Stimulated activated CD4-positive, alpha-beta T cell treated with anti-CD3 and anti-CD28 coated beads, Interleukin-1b, Interleukin-23, amount 100 ng/mL, for 48 hours (primary cell): ENCODE measurements at regions not wholly inside any gene's neighbourhood (a gene's known extent, or its start where the extent isn't known, plus 50 kb on each side); places are given as distances from the start of the nearest gene placed in this dataset.

Experiments
- DNase-seq: peaks from one replicate; pipeline ENCODE4 v3.0.0-alpha.2; 2020

- no peak for DNase-seq
Observed at GRCh38 chr21:41671212-41671762, 95.6 kb downstream of the RIPK4 start.

DNA sequence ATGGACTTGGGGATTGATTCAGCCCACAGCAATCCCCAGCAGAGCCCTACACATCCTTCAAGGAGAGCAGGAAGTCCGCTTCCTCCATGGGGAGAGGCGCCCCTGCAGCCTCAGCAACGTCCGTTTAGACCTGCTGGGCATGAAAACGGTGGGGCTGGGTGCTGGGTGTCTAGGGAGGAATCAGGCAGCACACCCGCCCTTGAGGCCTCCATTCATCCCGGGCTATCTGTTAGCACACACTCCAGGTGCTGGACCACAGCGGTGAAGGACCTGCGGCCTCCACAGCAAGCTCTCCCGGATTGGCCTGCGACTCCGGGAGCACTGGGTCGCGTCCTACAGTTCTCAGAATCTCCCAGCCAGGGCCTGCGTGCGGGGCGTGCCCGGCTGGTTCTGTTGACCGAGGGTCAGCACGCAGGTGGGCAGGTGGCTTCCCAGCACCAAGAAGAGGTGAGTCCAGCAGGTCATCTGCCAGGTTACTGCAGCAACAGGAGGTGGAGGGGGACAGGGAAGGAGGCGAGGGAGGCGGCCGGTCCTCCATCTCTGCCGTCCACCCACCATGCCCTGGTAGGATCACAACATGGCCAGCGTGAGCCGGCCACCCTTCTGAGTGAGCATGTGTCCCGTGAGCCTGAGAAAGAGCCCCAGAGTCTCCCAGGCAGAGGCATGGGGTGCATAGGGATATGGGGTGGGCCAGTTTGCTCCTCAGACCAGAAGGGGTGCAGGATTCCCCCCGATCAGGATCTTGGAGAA, 96.6 kb downstream of the RIPK4 start:
- DNase-seq, result no peak

- DNase-seq, result no peak
Observed at GRCh38 chr21:41669533-41669830, 97.4 kb downstream of the RIPK4 start.

- no peak for DNase-seq
Observed at GRCh38 chr21:41668686-41669532, 97.9 kb downstream of the RIPK4 start.

DNA sequence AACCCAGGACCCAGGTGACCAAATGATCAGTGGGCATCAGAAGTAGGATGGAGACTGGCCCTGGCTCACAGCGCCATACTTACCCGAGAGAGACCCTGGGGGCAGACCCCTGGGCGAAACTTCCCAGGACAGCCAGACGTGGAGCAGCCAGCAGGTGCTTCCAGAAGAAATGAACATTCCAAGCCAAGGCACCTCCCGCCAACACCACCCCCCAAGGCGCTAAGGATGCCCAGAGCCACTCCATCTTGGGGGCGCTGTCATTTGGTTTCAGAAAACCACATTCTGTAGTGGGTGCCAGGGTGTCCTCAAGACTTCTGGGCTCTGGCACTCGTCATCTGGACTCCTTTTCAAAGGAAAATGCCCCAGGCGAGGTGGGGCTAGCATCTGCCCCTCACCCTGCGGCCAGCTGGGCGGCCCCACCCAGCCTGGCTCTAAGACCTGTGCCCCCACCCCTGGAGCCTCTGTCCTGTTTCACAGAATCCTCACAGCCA, 98.8 kb downstream of the RIPK4 start:
- DNase-seq, result no peak

- no peak for DNase-seq
Observed at GRCh38 chr21:41667136-41667535, 99.7 kb downstream of the RIPK4 start.

- no peak for DNase-seq
Observed at GRCh38 chr21:41666641-41667081, 100.2 kb downstream of the RIPK4 start.

GRCh38 chr21:41665766-41666595, 100.9 kb downstream of the RIPK4 start:
- DNase-seq, result no peak

DNA sequence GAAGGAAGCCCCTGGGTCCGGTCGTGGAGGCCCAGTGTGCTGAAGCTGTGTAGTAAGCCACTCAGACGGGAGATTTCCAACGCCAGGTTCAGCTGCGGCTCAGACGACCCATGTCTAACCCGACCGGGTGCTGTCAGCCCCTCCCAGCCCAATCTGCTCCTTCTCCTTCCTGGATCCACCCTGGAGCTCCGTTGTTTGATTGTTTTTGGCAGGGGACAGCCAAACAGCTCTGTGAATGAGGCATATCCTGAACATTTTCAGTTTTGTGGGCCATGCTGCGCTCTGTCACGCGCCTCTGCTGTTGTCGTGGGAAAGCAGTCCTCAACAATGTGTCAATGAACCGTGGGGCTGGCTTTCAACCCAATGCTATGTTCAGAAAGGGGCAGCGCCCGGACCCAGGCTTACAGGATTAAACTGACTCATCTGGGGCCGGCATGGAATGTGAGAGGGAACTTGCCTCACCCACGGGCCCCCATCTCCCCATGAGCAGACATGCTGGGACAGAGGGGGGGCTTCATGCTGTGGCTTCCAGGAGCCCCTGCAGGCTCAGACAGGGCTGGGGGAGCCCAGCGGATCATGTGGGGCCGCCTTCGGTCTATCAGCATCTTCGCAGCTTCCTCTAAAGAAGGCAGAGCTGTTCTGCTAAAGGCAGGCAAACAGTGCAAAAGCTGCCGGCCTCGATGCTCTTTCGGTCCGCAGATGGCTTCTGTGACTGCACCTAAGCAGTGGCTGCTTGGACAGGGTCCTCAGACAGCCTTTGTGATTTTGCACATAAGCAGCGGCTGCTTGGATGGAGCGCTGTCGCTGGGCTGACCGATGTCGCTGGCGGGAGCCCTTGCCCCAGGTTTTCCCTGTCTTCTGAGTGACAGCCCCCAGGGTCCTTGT, 101.7 kb downstream of the RIPK4 start:
- DNase-seq, result no peak

DNA sequence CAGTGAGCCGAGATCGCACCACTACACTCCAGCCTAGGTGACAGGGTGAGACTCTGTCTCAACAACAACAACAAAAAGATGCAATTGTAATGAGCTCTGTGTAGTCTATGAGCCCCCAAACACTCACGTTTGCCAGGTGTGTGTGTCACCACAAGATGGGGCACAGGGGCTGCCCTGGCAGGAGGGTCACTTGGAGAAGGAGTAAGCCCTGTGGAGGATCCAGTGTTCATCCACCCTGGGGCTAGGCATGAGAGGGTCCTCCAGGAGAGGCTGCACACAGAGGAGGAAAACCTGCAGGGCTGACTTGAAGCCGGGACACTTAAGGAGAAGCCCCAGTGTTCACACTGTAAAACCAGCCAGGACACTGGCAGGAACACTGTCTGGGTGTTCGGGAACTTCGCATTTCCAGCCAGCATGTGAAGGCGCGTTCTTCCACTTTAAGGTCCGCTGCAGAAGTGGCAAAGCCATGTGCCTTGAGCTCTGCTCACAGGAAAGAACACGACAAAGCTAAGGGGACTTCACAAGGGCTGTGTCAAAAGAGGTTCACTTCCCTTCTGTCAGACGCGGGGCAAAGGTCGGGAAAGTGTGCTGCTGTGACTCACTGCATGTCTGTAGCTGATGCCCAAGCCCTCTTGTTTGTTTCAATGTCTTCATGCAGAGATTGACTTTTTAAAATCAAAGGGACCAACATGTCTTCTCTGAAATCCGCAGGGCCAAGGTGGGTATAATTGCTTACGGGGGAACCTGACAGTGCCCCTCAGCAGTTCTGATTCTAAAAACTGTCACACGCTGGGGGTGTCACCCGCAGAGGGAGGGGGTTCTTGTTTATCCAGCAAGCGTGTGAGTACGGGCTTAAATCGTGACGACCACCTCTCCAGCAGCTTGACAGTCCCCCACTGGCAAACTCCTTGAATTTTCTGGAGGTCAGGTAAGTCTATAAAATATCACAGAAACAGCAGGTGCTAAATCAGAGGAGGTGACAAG, 102.8 kb downstream of the RIPK4 start:
- DNase-seq, result no peak

GRCh38 chr21:41662761-41663160, 104.1 kb downstream of the RIPK4 start:
- no peak for DNase-seq

DNA sequence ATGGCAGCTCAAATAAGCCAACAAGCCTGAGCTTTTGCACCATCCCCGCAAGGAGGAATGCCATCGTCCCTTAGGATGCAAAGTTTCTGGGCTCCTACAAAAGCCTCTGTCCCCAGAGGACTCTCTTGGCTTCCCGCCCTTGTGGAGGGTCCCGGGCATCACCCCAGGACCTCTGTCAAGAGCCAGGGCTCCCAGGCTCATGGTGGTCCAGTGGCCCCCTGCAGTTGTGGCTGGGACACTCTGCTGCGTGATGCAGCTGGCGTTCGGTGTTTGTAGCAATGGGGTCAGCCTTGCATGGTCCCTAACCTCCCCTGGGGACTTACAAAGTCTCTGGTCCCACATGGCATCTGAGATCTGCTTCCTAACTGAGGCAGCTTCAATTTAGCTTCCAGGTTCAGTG, 104.7 kb downstream of the RIPK4 start:
- no peak for DNase-seq

GRCh38 chr21:41660748-41661147, 106.1 kb downstream of the RIPK4 start:
- DNase-seq, result no peak

GRCh38 chr21:41659791-41660560, 106.9 kb downstream of the RIPK4 start:
- DNase-seq, result no peak

DNA sequence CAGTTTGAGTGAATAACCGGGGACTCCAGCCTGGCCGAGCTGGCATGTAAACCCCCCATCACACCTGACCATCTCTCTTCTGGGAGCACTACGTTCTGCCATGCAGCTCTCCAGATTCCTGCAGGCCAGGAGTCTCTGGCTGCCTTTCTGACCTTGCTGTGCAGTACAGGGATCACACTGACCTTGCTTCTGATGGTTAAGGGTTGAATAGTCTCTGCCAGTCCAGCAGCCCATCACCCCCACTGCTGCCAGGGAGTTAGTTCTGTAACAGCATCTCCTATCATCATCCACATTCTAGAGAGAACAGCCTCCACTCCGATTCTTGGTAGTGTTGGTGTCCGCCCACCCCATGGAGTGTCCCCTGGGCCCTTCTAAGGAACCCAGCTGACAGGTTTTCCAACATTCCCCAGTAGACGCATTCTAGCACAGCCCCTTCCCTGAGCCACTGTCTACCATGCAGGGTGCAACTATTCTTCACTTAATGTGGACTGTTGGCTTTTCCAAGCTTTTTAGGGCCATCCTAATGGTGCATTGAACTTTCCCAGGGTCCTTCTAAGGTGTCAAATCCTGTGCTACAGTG, 109.8 kb downstream of the RIPK4 start:
- DNase-seq, result no peak

DNA sequence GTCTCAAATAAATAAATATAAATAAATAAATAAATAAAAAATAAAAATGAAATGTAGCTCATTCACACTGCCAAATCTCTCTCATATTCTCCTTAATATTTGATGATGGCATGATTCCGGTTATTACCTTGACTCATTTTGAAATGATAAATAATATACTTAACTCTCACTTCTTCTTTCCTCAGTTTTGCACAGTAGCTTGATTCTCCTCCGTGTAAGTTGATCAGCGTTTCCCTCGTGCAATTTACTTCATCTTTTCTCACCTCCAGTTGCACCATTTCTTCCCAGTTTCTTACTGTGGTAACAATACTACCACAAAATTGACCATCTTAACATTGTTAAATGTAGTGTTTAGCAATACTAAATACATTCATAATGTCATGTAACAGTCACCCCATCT, 111.6 kb downstream of the RIPK4 start:
- no peak for DNase-seq

GRCh38 chr21:41653954-41654491, 112.8 kb downstream of the RIPK4 start:
- no peak for DNase-seq

DNA sequence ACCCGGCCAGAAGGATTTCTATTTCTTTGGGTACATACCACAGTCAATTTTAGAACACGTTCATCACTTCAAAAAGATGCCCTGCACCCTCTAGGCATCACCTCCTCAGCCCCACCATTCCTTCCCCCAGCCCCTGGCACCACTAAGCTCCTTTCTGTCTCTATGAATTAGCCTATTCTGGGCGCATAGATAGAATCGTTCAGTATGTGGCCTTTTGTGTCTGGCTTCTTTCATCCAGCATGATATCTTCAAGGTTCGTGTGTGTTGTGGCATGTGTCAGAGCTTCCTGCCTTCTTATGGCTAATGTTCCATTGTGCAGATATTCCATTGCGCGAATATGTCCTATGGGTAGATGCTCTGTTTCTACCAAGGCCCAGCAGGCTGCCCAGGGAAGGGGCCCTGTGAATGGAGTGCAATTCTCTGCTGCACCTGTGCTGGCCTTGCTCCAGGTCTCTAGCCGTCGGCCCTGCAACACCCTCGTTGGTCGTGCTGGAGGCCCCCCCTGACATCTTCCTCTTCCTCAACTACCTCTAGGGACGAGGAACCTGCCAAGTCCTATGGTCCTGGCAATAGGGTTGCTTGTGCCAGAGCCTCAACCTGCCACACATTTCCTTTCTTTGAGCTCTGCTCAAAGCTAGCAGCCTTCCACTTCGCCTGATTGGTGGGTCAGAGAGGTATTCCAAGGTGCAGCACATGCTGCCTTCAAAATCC, 113.5 kb downstream of the RIPK4 start:
- DNase-seq, result no peak

GRCh38 chr21:41651830-41652229, 115.0 kb downstream of the RIPK4 start:
- no peak for DNase-seq
